ENCODE measurements at regions not wholly inside any gene's neighbourhood (a gene's known extent, or its start where the extent isn't known, plus 50 kb on each side); places are given as distances from the start of the nearest gene placed in this dataset.

- Histone ChIP-seq H3F3A (replicated peaks; ENCODE audit: low read depth) (no peaks in the 10 kb centered on the region), H2AFZ (no peak overlapping the region), H3K4me3 (no peak overlapping the region), H4K20me1 (replicated peaks; ENCODE audit: insufficient read depth) (no peaks in the 10 kb centered on the region), H3K9me2 (ENCODE audit: insufficient read depth) (peaks cover 5% of the 10 kb centered on the region), H3K36me3 (ENCODE audit: insufficient read depth) (no peaks in the 10 kb centered on the region), H3K4me2 (no peak overlapping the region), H3K79me2 (replicated peaks; ENCODE audit: insufficient read depth) (no peaks in the 10 kb centered on the region), H3K27me3 (ENCODE audit: insufficient read depth) (no peaks in the 10 kb centered on the region), H3K27ac (ENCODE audit: low read depth) (no peak overlapping the region), H3K4me1 (ENCODE audit: insufficient read depth) (no peaks in the 10 kb centered on the region)
- H3K27ac Mint-ChIP-seq, result no peak overlapping the region
- peaks cover under 1% of the 10 kb centered on the region for H3K27me3 Mint-ChIP-seq (ENCODE audit: insufficient read depth, low read depth, poor library complexity)
- TF ChIP-seq CTCF (conservative IDR thresholded peaks at IDR 0.05; ENCODE audit: low read depth in 2 of 2) (no peak), ZNF114 (CRISPR knock-in tag; IDR thresholded peaks at IDR 0.05) (no peak), ZNF462 (CRISPR knock-in tag; IDR thresholded peaks at IDR 0.05) (no peak), CREB1 (CRISPR knock-in tag; IDR thresholded peaks at IDR 0.05; ENCODE audit: low read depth) (no peak), EZH2phosphoT487 (IDR thresholded peaks at IDR 0.05; ENCODE audit: unreplicated experiment) (no peak), JUNB (IDR thresholded peaks at IDR 0.05; ENCODE audit: unreplicated experiment) (no peak), REST (IDR thresholded peaks at IDR 0.05; ENCODE audit: unreplicated experiment) (no peak), EZH2 (IDR thresholded peaks at IDR 0.05; ENCODE audit: low read depth, unreplicated experiment) (no peak), NANOG (IDR thresholded peaks at IDR 0.05; ENCODE audit: borderline replicate concordance) (no peak), ETS1 (IDR thresholded peaks at IDR 0.05) (no peak), ZNF331 (CRISPR knock-in tag; IDR thresholded peaks at IDR 0.05; ENCODE audit: low read depth) (no peak), POLR2AphosphoS5 (IDR thresholded peaks at IDR 0.05; ENCODE audit: low read depth) (no peak)
- DNase-seq (ENCODE audit: low spot score) (no peak), ATAC-seq (no peak)
- H3K4me1 Mint-ChIP-seq, result no peaks in the 10 kb centered on the region
- peaks cover 2% of the 10 kb centered on the region; the same call in 2 of the 3 replicates for H3K9me3 Mint-ChIP-seq
- H3K4me3 Mint-ChIP-seq, result no peak overlapping the region
- peaks cover 3% of the 10 kb centered on the region; the same call in 1 of the 3 replicates for H3K36me3 Mint-ChIP-seq (ENCODE audit: low read depth)
Observed at GRCh38 chr2:221741496-221742211, 169.6 kb upstream of the EPHA4 start.
